ENCODE measurements at regions not wholly inside any gene's neighbourhood (a gene's known extent, or its start where the extent isn't known, plus 50 kb on each side); places are given as distances from the start of the nearest gene placed in this dataset.

DNA sequence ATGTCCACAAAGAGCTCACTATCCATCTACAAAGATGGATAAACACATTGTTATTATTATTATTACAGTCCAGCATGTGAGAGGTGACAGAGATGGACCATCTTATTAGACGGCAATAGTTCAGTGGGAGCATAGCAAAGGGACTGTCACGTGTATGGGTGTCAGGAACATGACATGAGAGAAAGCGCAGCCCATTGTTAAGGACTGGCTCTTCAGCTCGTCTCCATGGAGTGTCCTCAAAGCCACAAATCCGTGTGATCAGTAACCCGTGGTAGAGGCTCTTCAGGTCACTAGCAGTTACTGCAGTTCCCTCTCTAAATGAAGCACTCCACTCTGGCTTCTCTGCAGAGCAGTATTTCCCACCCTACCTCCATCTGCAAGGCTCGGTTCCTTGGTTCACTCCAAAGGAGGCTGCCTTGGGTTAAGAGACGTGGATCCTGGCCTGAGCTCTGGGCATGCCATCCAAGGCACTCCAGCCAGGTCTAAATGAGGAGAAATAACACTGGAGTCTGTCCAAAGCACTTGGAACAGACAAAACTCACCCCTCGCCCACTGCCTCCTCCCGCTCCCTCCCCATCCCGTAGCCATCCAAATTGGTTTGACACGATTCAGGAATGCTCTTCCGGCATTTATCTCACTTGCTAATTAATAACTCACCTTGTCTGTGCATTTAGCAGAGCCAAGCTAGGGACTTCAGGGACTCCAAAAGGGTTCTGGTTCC is 122.3 kb upstream of the WWC1 start:
- H3K27ac ChIP-seq: no peak overlapping the region
- 74% methylated on average over 13 of the region's 13 CpGs for WGBS (ENCODE audit: low lambda C conversion rate, missing lambda C conversion rate)
- H3K4me3 ChIP-seq: no peak overlapping the region
- no peaks in the 10 kb centered on the region for H3K4me1 ChIP-seq (ENCODE audit: insufficient read depth)
- H3K27me3 ChIP-seq: no peaks in the 10 kb centered on the region
- no peaks in the 10 kb centered on the region for H4K20me1 ChIP-seq (ENCODE audit: insufficient read depth, poor library complexity, severe bottlenecking)
- no peaks in the 10 kb centered on the region for H3K79me2 ChIP-seq
- H3K36me3 ChIP-seq (replicated peaks; ENCODE audit: insufficient read depth, low read depth): no peaks in the 10 kb centered on the region
- H3K4me2 ChIP-seq: no peak overlapping the region
- no peak for TF ChIP-seq EZH2phosphoT487 (IDR thresholded peaks at IDR 0.05; ENCODE audit: low read depth, severe bottlenecking, unreplicated experiment)
- TF ChIP-seq, protein P1, sequence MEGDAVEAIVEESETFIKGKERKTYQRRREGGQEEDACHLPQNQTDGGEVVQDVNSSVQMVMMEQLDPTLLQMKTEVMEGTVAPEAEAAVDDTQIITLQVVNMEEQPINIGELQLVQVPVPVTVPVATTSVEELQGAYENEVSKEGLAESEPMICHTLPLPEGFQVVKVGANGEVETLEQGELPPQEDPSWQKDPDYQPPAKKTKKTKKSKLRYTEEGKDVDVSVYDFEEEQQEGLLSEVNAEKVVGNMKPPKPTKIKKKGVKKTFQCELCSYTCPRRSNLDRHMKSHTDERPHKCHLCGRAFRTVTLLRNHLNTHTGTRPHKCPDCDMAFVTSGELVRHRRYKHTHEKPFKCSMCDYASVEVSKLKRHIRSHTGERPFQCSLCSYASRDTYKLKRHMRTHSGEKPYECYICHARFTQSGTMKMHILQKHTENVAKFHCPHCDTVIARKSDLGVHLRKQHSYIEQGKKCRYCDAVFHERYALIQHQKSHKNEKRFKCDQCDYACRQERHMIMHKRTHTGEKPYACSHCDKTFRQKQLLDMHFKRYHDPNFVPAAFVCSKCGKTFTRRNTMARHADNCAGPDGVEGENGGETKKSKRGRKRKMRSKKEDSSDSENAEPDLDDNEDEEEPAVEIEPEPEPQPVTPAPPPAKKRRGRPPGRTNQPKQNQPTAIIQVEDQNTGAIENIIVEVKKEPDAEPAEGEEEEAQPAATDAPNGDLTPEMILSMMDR (IDR thresholded peaks at IDR 0.05; ENCODE audit: poor library complexity): no peak
- no peak for TF ChIP-seq EZH2 (IDR thresholded peaks at IDR 0.05; ENCODE audit: borderline replicate concordance)
- DNase-seq (ENCODE audit: low spot score): no peak
- H2AFZ ChIP-seq: no peak overlapping the region
- no peaks in the 10 kb centered on the region for H3K9me2 ChIP-seq (replicated peaks; ENCODE audit: insufficient read depth)
- H3K9me3 ChIP-seq (ENCODE audit: low read depth): no peaks in the 10 kb centered on the region

- H3K27ac ChIP-seq: no peak overlapping the region
- H2AFZ ChIP-seq: no peak overlapping the region
- H3K9me3 ChIP-seq (ENCODE audit: low read depth): no peaks in the 10 kb centered on the region
- H4K20me1 ChIP-seq (ENCODE audit: insufficient read depth, poor library complexity, severe bottlenecking): no peaks in the 10 kb centered on the region
- no peaks in the 10 kb centered on the region for H3K79me2 ChIP-seq
- H3K4me3 ChIP-seq: no peak overlapping the region
- H3K36me3 ChIP-seq (replicated peaks; ENCODE audit: insufficient read depth, low read depth): no peaks in the 10 kb centered on the region
- no peaks in the 10 kb centered on the region for H3K4me1 ChIP-seq (ENCODE audit: insufficient read depth)
- no peak for DNase-seq (ENCODE audit: low spot score)
- TF ChIP-seq, protein P1 (IDR thresholded peaks at IDR 0.05; ENCODE audit: poor library complexity): no peak
- no peak for TF ChIP-seq EZH2phosphoT487 (IDR thresholded peaks at IDR 0.05; ENCODE audit: low read depth, severe bottlenecking, unreplicated experiment)
- no peak for TF ChIP-seq EZH2 (IDR thresholded peaks at IDR 0.05; ENCODE audit: borderline replicate concordance)
- no peaks in the 10 kb centered on the region for H3K27me3 ChIP-seq
- no peak overlapping the region for H3K4me2 ChIP-seq
- H3K9me2 ChIP-seq (replicated peaks; ENCODE audit: insufficient read depth): no peaks in the 10 kb centered on the region
These were observed 121.7 kb upstream of the WWC1 start for GRCh38 chr5:168169791-168170190.

DNA sequence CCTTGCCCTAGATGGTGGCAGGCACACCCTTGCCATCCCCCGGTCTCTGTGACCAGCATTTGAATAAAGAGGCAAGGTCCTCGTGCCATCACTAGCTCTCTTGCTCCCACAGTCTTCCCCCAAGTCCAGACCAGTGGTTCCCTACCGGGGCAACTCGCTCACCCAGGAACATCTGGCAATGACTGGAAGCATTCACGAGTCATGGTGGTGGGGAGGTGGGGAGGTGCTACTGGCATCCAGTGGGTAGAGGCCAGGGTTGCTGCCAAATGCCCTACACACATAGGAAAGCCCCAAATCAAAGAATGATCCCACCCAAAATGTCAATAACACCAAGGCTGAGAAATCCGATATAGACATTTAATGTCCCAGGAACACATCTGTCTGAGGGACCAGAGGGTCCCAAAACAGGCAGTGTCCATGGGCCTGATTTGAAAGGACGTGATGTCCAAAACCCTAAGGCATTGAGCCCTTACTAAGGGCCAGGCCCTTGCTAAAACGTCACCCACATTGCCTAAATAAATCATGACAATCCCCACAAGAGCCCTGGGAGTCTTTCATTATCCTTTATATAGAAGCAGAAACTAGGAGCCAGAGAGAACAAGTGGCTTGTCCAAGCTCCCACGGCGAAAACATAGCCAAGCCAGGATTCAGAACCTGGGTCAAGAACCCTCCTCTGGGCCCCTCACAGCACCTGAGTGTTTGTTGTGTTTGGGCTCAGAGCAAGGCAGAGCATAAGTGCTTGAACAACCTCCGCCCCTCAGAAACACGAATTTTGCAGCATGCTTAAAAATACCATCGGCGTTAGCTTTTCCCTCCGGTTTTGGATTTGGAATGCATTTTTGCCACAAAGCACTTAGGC is 119.3 kb upstream of the WWC1 start:
- Histone ChIP-seq H4K20me1 (ENCODE audit: insufficient read depth, poor library complexity, severe bottlenecking) (no peaks in the 10 kb centered on the region), H3K4me1 (ENCODE audit: insufficient read depth) (no peaks in the 10 kb centered on the region), H3K9me2 (replicated peaks; ENCODE audit: insufficient read depth) (no peaks in the 10 kb centered on the region), H2AFZ (no peak overlapping the region), H3K27me3 (no peaks in the 10 kb centered on the region), H3K4me3 (no peak overlapping the region), H3K36me3 (replicated peaks; ENCODE audit: insufficient read depth, low read depth) (no peaks in the 10 kb centered on the region), H3K79me2 (no peaks in the 10 kb centered on the region), H3K9me3 (ENCODE audit: low read depth) (no peaks in the 10 kb centered on the region), H3K4me2 (no peak overlapping the region), H3K27ac (no peak overlapping the region)
- WGBS (ENCODE audit: low lambda C conversion rate, missing lambda C conversion rate): 88% methylated on average over 15 of the region's 15 CpGs
- TF ChIP-seq, protein P1 (IDR thresholded peaks at IDR 0.05; ENCODE audit: poor library complexity): no peak
- no peak for TF ChIP-seq EZH2 (IDR thresholded peaks at IDR 0.05; ENCODE audit: borderline replicate concordance)
- TF ChIP-seq EZH2phosphoT487 (IDR thresholded peaks at IDR 0.05; ENCODE audit: low read depth, severe bottlenecking, unreplicated experiment): no peak
- no peak for DNase-seq (ENCODE audit: low spot score)

All from hepatocyte (in vitro differentiated cells).